ENCODE measurements at regions not wholly inside any gene's neighbourhood (a gene's known extent, or its start where the extent isn't known, plus 50 kb on each side); places are given as distances from the start of the nearest gene placed in this dataset.

- DNase-seq (ENCODE audit: low read depth in 2 of 2): no peak
Measured at GRCh38 chr10:113292086-113292485, 260.8 kb upstream of the HABP2 start.

DNA sequence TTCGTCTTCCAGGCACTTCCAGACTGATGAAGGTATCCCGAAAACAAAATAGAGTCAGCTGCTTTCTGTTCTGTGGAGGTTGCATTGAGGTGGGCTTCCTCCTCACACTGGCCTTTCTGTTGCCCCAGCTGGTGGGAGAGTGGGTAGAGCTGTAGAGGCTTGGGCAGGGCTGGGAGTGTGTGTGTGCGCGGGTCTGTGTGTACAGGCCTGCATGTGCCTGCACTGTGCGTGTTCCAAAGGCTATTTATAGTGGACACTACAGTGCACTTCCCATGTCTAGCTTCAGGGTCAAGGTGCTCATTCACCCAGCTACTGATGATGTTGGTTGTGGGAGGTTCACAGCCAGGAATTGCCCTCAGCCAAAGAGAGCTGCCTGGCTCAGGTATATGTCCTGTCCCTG, 260.1 kb upstream of the HABP2 start:
- no peak for DNase-seq (ENCODE audit: low read depth in 2 of 2)

GRCh38 chr10:113293167-113293566, 259.7 kb upstream of the HABP2 start:
- no peak for DNase-seq (ENCODE audit: low read depth in 2 of 2)

- DNase-seq (ENCODE audit: low read depth in 2 of 2): no peak
Measured at GRCh38 chr10:113294868-113295267, 258.0 kb upstream of the HABP2 start.

DNA sequence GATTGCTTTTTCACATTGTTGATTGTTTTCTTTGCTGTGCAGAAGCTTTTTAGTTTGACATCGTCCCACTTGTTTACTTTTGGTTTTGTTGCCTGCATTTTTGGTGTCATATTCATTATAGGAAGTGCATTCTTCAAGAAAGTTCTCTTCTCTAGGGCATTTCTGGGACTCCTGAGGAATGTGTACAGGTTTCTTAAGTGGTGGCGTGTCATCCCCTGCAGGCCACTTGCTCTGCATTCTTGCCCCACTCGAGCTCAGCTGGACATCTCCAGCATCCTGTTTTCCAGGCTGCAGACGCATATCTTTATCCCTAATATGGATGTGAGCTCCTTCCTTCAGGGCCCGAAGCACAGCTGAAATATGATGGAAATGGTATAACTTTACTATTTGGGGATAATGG, 255.6 kb upstream of the HABP2 start:
- DNase-seq (ENCODE audit: low read depth in 2 of 2): no peak

DNA sequence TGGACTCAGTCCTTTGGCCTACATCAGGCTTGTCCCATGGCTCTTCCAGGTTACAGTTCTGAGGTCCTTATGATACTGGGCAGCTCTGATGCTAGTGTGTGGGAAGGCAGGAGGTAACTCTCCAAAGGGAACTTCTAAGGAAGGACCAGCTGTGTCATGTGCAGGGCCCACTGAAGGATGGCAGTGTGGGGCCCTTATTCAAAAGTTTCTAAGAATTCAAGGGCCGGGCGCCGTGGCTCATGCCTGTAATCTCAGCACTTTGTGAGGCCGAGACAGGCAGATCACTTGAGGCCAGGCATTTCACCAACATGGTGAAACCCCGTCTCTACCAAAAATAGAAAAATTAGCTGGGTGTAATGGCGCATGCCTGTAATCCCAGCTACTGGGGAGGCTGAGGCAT, 254.2 kb upstream of the HABP2 start:
- DNase-seq (ENCODE audit: low read depth in 2 of 2): no peak

GRCh38 chr10:113300201-113300600, 252.7 kb upstream of the HABP2 start:
- no peak for DNase-seq (ENCODE audit: low read depth in 2 of 2)

GRCh38 chr10:113300617-113301016, 252.2 kb upstream of the HABP2 start:
- no peak for DNase-seq (ENCODE audit: low read depth in 2 of 2)

DNA sequence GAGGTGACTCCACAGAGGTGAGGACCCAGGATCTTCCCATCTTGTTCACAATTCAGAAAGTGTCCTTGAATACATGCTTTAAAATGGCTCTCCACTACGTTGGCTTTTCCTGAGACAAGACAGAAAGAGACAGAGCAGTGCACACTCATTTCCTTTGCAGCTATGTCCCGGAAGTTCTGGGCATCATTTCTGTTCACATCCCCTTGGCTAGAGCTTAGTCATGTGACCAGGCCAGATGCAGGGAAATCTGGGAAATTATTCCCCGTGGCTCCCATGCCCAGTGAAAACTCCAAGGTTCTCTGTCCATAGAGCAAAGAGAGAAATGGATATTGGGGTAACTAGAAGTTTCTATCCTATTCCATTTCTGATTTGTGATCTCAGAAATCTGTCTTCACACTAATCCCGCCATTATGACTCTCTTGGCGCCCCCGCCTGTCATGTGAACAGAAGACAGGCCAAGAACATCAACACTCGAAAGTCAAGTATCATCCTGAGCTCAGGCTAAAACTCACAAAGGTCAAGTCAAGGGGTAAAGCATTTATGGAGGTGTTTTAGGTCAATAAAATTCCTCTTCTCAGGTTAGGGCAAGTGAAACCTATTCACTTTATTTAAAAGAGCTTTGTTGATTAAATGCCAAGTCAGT, 251.4 kb upstream of the HABP2 start:
- DNase-seq (ENCODE audit: low read depth in 2 of 2): no peak

DNA sequence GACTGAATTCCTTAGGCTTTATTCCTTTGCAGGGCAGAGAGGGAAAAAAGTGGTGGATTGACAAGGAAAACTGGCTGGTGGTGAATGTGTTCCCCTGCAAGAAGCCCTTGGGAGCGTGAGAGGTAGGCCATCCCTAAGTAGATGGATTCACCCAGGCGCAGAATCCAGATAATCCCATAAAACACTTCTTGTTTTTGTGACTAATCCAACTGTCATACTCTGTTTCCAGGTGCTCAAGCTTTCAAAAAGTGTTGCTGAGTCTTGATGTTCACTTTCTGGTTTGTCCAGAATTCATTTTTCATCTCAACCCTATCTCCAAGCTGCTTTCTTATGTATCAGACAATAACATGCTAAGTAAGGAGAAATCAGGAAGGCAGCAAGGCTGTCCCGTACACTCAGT, 250.8 kb upstream of the HABP2 start:
- no peak for DNase-seq (ENCODE audit: low read depth in 2 of 2)

GRCh38 chr10:113303544-113304146, 249.2 kb upstream of the HABP2 start:
- DNase-seq (ENCODE audit: low read depth in 2 of 2): no peak

GRCh38 chr10:113304726-113305125, 248.1 kb upstream of the HABP2 start:
- DNase-seq (ENCODE audit: low read depth in 2 of 2): no peak

GRCh38 chr10:113305871-113306270, 247.0 kb upstream of the HABP2 start:
- DNase-seq (ENCODE audit: low read depth in 2 of 2): no peak

GRCh38 chr10:113309791-113310190, 243.1 kb upstream of the HABP2 start:
- DNase-seq (ENCODE audit: low read depth in 2 of 2): no peak

- DNase-seq (ENCODE audit: low read depth in 2 of 2): no peak
Measured at GRCh38 chr10:113310347-113310746, 242.5 kb upstream of the HABP2 start.

DNA sequence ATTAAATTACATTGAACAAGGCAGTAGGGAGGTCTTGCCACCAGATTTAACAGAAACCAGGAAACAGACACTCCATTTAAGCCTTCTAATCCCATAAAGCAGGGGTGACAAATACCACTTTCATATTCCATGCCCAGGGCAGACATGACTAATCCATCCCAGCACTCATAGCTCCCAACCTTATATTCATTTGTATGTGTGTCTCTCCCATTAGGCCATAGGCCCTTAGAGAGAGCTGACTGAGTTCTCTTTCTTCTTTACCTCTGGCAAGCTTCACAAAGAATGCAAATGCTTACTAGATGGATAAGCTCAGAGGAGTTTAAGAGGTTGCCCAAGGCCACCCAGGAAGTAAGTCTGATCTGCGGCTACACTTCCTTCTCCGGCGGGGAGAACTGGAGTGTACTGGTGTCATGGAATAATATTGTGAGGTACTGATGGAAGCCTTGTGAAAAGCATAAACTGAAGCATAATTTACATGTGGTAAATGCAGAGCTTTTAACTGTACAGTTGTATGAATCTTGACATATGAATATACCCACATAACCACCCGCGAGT, 239.7 kb upstream of the HABP2 start:
- no peak for DNase-seq (ENCODE audit: low read depth in 2 of 2)

DNA sequence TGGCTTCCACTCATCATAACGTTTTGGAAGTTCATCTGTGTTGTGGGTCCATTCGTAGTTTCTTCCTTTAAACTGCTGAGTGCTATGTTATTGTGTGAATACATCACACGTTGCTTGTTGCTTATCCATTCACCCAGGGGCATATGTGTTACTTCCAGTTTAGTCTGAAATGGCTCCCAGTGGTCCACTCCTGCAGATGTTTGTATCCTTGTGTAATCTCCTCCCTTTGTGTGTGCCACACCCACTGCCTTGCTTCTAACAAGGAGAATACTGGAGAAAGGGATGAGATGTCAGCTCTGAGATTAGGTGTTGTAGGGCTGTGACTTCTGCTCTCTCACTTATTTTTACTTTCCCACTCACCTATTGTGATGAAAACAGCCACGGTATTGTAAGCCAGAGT, 239.1 kb upstream of the HABP2 start:
- DNase-seq (ENCODE audit: low read depth in 2 of 2): no peak

GRCh38 chr10:113316506-113316905, 236.3 kb upstream of the HABP2 start:
- no peak for DNase-seq (ENCODE audit: low read depth in 2 of 2)

- DNase-seq (ENCODE audit: low read depth in 2 of 2): no peak
Measured at GRCh38 chr10:113317489-113317888, 235.4 kb upstream of the HABP2 start.

- DNase-seq (ENCODE audit: low read depth in 2 of 2): no peak
Measured at GRCh38 chr10:113319479-113319878, 233.4 kb upstream of the HABP2 start.

DNA sequence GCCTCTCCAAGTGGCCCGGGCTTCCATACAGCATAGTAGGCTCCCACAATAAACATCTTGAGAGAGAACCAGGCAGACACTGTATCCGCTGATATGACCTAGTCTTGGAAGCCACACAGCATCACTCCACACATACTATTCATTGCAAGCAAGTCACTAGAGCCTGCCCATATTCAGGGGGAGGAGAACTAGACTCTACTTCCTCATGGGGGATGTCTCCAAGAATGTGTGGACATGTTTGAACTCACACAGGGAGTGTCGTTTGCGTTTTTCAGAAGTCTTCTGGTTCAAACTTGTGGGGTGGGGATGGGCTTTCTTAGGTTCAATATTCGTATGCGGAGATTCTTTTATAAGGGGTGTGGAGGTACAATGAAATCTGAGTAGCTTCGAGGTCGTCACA, 232.6 kb upstream of the HABP2 start:
- DNase-seq (ENCODE audit: low read depth in 2 of 2): no peak

GRCh38 chr10:113320987-113321386, 231.9 kb upstream of the HABP2 start:
- no peak for DNase-seq (ENCODE audit: low read depth in 2 of 2)

DNA sequence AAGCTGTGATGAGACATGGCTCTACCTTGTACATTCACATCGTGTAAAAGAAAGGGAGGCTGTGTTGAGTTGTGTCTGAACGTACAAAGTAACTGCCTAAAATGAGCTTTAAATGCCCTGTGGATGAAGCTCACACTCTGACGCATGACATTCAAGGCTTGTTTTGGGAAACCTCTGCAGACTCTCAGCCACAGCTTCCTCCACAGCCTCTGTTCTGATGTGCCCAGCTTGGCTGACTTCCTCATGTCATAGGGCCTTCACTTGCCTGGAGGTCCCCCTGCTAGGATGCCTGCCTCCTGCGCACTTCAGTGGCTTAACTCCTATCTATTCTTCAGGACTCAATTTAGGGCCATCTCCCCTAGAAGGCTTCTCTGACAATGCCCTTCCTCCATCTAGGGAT, 230.0 kb upstream of the HABP2 start:
- no peak for DNase-seq (ENCODE audit: low read depth in 2 of 2)

- DNase-seq (ENCODE audit: low read depth in 2 of 2): no peak
Measured at GRCh38 chr10:113323985-113324384, 228.9 kb upstream of the HABP2 start.

Measured in activated CD8-positive, alpha-beta memory T cell treated with anti-CD3 and anti-CD28 coated beads for 4 hours (primary cell).